Activated B cell treated with CpG ODN at 0.5 μM for 24 hours (primary cell): ENCODE measurements at regions not wholly inside any gene's neighbourhood (a gene's known extent, or its start where the extent isn't known, plus 50 kb on each side); places are given as distances from the start of the nearest gene placed in this dataset.

Experiments
- ATAC-seq: fragments of 200-7000 bp; cut with Tn5 transposase; one replicate; pipeline ENCODE4 v1.10.0; 2021; ENCODE audit warnings: low read depth, mild to moderate bottlenecking, moderate library complexity
- CTCF ChIA-PET: fragments of 350-600 bp; sonication (Branson Sonifier 250); formaldehyde crosslinking; loops from one replicate; lab custom pipeline; 2021; ENCODE audit warnings: antibody characterized with exemption; lab: Charles Lee
- POLR2A ChIA-PET: fragments of 350-600 bp; sonication (Branson Sonifier 250); formaldehyde crosslinking; loops from one replicate; lab custom pipeline; 2021; ENCODE audit warnings: antibody characterized with exemption; lab: Charles Lee
- DNase-seq: peaks from one replicate; pipeline ENCODE4 v3.0.0; 2022
- H3K27ac Mint-ChIP-seq: one replicate; pipeline ENCODE4 v1.8.0; 2020; ENCODE audit warnings: mixed read lengths
- H3K27me3 Mint-ChIP-seq: one replicate; pipeline ENCODE4 v1.8.0; 2021; ENCODE audit warnings: mixed read lengths
- H3K36me3 Mint-ChIP-seq: one replicate; pipeline ENCODE4 v1.8.0; 2021; ENCODE audit warnings: low read depth, mixed read lengths
- H3K4me1 Mint-ChIP-seq: one replicate; pipeline ENCODE4 v1.8.0; 2021; ENCODE audit warnings: mixed read lengths
- H3K4me3 Mint-ChIP-seq: one replicate; pipeline ENCODE4 v1.8.0; 2020; ENCODE audit warnings: mild to moderate bottlenecking, mixed read lengths
- H3K9me3 Mint-ChIP-seq: one replicate; pipeline ENCODE4 v1.8.0; 2020; ENCODE audit warnings: mixed read lengths
- CTCF ChIP-seq: fragments of 200-600 bp; IDR thresholded peaks from one replicate; pipeline ENCODE4 v1.8.0; 2022; ENCODE audit warnings: antibody characterized with exemption, mild to moderate bottlenecking
- intact Hi-C: fragments of 100-400 bp; cut with micrococcal nuclease; formaldehyde crosslinking; loops from one replicate; pipeline ENCODE4 v1.15.1; 2024

- TF ChIP-seq CTCF: no peak
- DNase-seq (no peak), ATAC-seq (no peak)
- ChIA-PET POLR2A (no interaction called here), CTCF (no interaction called here)
- Mint-ChIP-seq H3K9me3 (no peaks in the 10 kb centered on the region), H3K27ac (no peak overlapping the region), H3K27me3 (peaks cover 1% of the 10 kb centered on the region), H3K36me3 (no peaks in the 10 kb centered on the region), H3K4me3 (no peak overlapping the region), H3K4me1 (no peaks in the 10 kb centered on the region)
- intact Hi-C loops: no loop called here
These were observed 200.0 kb upstream of the GDNF start for GRCh38 chr5:38039826-38040225.

- no peak overlapping the region for H3K27ac Mint-ChIP-seq
- H3K4me3 Mint-ChIP-seq: no peak overlapping the region
- DNase-seq: no peak
- ChIA-PET CTCF (no interaction called here), POLR2A (no interaction called here)
- ATAC-seq: no peak
- intact Hi-C loops: no loop called here
- no peaks in the 10 kb centered on the region for H3K36me3 Mint-ChIP-seq
- no peaks in the 10 kb centered on the region for H3K9me3 Mint-ChIP-seq
- H3K4me1 Mint-ChIP-seq: no peaks in the 10 kb centered on the region
- H3K27me3 Mint-ChIP-seq: peaks cover 1% of the 10 kb centered on the region
- no peak for TF ChIP-seq CTCF
These were observed 199.2 kb upstream of the GDNF start for GRCh38 chr5:38039091-38039490.

- Mint-ChIP-seq H3K4me3 (no peak overlapping the region), H3K27ac (no peak overlapping the region), H3K27me3 (peaks cover 1% of the 10 kb centered on the region), H3K36me3 (no peaks in the 10 kb centered on the region), H3K4me1 (no peaks in the 10 kb centered on the region), H3K9me3 (no peaks in the 10 kb centered on the region)
- DNase-seq (no peak), ATAC-seq (no peak)
- ChIA-PET CTCF (no interaction called here), POLR2A (no interaction called here)
- TF ChIP-seq CTCF: no peak
- intact Hi-C loops: no loop called here
These were observed 196.9 kb upstream of the GDNF start for GRCh38 chr5:38036765-38037164.

DNA sequence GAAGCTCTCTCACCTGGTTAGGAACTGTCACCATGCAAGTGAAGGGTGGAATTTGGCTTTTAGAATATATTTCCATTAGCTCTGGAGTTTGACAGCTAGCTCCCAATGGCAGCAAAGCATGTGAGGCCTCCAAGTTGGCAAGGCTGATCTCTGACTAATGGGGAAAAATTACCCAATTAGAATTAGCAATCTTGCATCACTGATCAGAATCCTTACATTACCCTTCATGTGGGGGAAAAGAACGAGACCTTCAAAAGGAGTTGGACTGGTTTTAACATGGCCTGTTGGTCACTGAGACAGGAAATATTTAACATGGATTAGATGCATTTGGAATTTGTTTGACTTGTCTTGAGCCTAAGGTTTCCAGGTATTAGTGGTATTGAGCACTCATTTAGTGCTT, 192.3 kb upstream of the GDNF start:
- no peaks in the 10 kb centered on the region for H3K9me3 Mint-ChIP-seq

GRCh38 chr5:38031304-38031703, 191.5 kb upstream of the GDNF start:
- Mint-ChIP-seq H3K27me3 (peaks cover 2% of the 10 kb centered on the region), H3K4me3 (no peak overlapping the region), H3K36me3 (no peaks in the 10 kb centered on the region), H3K27ac (no peak overlapping the region), H3K9me3 (no peaks in the 10 kb centered on the region), H3K4me1 (no peaks in the 10 kb centered on the region)
- CTCF ChIA-PET: no interaction called here
- intact Hi-C loops: no loop called here
- DNase-seq (no peak), ATAC-seq (no peak)
- no peak for TF ChIP-seq CTCF
- POLR2A ChIA-PET: no interaction called here

More for the DNA sequence above, 192.3 kb upstream of the GDNF start:
- Mint-ChIP-seq H3K27ac (no peak overlapping the region), H3K36me3 (no peaks in the 10 kb centered on the region), H3K4me1 (no peaks in the 10 kb centered on the region), H3K27me3 (peaks cover 2% of the 10 kb centered on the region), H3K4me3 (no peak overlapping the region)
- ChIA-PET POLR2A (no interaction called here), CTCF (no interaction called here)
- ATAC-seq (no peak), DNase-seq (no peak)
- no peak for TF ChIP-seq CTCF
- intact Hi-C loops: no loop called here
